Prostate gland (tissue), 2 donors: ENCODE measurements at regions not wholly inside any gene's neighbourhood (a gene's known extent, or its start where the extent isn't known, plus 50 kb on each side); places are given as distances from the start of the nearest gene placed in this dataset.

Experiments
- DNase-seq: peaks from one replicate; pipeline ENCODE4 v3.0.0-alpha.2; 2019; ENCODE audit warnings: low spot score
- H3K27ac ChIP-seq, 2 donors: fragments of 200-600 bp; sonication (generic); 2 replicates each; pipeline ENCODE4 v1.5.1; 2017 to 2019
- H3K27me3 ChIP-seq: fragments of 200-600 bp; sonication (generic); replicated peaks from 2 replicates; pipeline ENCODE4 v1.5.1; 2019; ENCODE audit not compliant: insufficient read depth
- H3K36me3 ChIP-seq, 2 donors: fragments of 200-600 bp; sonication (generic); 1 replicate in 1 of 2; 2 replicates in 1 of 2; pipeline versions ENCODE4 v1.5.1 to v1.8.1; 2017 to 2019
- H3K4me1 ChIP-seq: fragments of 200-600 bp; sonication (generic); replicated peaks from 2 replicates; pipeline ENCODE4 v1.5.1; 2019
- H3K4me3 ChIP-seq, 2 donors: fragments of 200-600 bp; sonication (generic); 2 replicates each; pipeline ENCODE4 v1.5.1; 2017 to 2019
- H3K9me3 ChIP-seq: fragments of 200-600 bp; sonication (generic); 2 replicates; pipeline ENCODE4 v1.5.1; 2017
- POLR2A ChIP-seq: fragments of 450-650 bp; IDR thresholded peaks from one replicate; pipeline ENCODE4 v1.6.1; 2016; ENCODE audit warnings: antibody characterized with exemption, mild to moderate bottlenecking
- POLR2AphosphoS5 ChIP-seq: sonication (generic); formaldehyde crosslinking; IDR thresholded peaks from one replicate; pipeline ENCODE4 v1.6.1; 2017; ENCODE audit warnings: antibody characterized with exemption
- WGBS: methylation state at CpG from one replicate; pipeline ENCODE4 v1.1.5; 2018; 5-methylcytosine and 5-hydroxymethylcytosine counted together
- intact Hi-C: fragments of 100-400 bp; cut with DNase I; formaldehyde crosslinking; loops from one replicate; pipeline ENCODE4 v1.14.2; 2022
- TF ChIP-seq, protein P1 (sequence below), 4 experiments: fragments of 200-600 bp in 2 of 4; fragments of 450-650 bp in 2 of 4; sonication (generic) in 2 of 4; IDR thresholded peaks; 1 replicate in 3 of 4; 2 replicates in 1 of 4; pipeline ENCODE4 v1.5.1; 2016 to 2019; ENCODE audit warnings: antibody characterized with exemption in 4 of 4, mild to moderate bottlenecking in 2 of 4, moderate library complexity in 2 of 4

DNA sequence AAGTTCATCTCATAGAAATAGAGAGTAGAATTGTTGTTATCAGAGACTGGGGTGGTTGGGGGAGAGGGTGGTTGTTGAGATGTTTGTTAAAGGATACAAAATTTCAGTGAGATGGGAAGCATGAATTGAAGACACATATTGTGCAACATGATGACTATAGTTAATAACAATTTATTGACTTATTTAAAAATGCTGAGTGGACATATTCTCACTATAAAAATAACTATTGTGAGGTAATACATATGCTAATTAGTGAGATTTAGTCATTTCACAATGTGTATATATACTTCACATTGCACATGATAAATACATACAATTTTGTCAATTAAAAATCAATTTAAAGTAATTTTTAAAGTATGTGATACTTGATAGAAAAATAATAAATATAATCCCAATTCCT lies 722.5 kb upstream of the CHD1 start:
- TF ChIP-seq, protein P1, sequence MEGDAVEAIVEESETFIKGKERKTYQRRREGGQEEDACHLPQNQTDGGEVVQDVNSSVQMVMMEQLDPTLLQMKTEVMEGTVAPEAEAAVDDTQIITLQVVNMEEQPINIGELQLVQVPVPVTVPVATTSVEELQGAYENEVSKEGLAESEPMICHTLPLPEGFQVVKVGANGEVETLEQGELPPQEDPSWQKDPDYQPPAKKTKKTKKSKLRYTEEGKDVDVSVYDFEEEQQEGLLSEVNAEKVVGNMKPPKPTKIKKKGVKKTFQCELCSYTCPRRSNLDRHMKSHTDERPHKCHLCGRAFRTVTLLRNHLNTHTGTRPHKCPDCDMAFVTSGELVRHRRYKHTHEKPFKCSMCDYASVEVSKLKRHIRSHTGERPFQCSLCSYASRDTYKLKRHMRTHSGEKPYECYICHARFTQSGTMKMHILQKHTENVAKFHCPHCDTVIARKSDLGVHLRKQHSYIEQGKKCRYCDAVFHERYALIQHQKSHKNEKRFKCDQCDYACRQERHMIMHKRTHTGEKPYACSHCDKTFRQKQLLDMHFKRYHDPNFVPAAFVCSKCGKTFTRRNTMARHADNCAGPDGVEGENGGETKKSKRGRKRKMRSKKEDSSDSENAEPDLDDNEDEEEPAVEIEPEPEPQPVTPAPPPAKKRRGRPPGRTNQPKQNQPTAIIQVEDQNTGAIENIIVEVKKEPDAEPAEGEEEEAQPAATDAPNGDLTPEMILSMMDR (IDR thresholded peaks at IDR 0.05): no peak
- TF ChIP-seq POLR2AphosphoS5: no peak
- TF ChIP-seq POLR2A: no peak
- no peaks in the 10 kb centered on the region for H3K9me3 ChIP-seq
- no peaks in the 10 kb centered on the region for H3K27me3 ChIP-seq
- no peaks in the 10 kb centered on the region for H3K4me1 ChIP-seq
- H3K4me3 ChIP-seq: no peak overlapping the region
- H3K27ac ChIP-seq: no peak overlapping the region
- intact Hi-C loops: no loop called here
- H3K36me3 ChIP-seq: no peaks in the 10 kb centered on the region
- DNase-seq: no peak

DNA sequence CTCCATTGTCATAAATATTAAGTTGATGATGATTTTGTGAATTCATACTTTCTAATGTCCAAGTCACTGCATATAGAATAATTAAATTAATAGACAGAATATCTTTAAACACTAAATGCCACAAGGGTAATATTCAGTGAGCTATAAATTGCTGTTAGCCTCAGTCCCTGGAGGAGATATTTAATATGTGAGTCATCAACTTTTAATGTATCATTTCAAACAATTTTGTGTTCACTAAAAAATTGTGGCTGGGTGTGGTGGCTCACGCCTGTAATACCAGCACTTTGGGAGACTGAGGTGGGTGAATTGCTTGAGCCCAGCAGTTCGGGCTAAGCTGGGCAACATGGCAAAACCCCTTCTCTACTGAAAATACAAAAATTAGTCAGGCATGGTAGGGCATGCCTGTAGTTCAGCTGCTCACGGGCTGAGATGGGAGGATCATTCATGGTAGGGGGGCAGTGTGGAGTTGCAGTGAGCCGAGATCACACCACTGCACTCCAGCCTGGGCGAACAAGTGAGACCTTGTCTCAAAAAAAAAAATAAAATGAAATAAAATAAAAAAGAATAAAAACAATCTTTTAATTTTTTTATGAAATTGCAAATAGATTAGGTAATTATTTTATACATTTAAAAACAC lies 717.3 kb upstream of the CHD1 start:
- H3K4me1 ChIP-seq: no peaks in the 10 kb centered on the region
- no peaks in the 10 kb centered on the region for H3K36me3 ChIP-seq
- H3K27me3 ChIP-seq: no peaks in the 10 kb centered on the region
- TF ChIP-seq, protein P1 (IDR thresholded peaks at IDR 0.05): no peak
- no peak for TF ChIP-seq POLR2A
- no peak for DNase-seq
- intact Hi-C loops: no loop called here
- 68% methylated on average over 5 of the region's 5 CpGs for WGBS
- H3K9me3 ChIP-seq: no peaks in the 10 kb centered on the region
- no peak overlapping the region for H3K4me3 ChIP-seq
- H3K27ac ChIP-seq: no peak overlapping the region

DNA sequence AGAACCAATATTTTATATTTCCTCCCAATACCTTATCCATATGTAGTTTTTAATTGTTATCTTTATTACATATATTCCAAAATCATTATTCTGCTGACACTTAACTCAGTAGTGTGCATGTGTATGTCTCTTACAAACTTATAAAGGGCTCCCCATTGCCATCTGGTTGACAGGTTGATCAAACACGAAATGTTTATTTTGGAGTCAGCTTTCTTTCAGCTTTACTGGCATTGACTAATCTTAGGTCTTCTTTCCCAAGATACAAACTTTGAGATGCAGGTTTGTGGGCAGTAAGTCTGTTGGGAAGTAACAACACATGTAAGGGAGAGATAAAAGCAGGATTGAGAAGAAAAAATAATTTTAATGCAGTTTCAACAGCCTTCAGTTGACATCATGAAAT lies 716.0 kb upstream of the CHD1 start:
- intact Hi-C loops: no loop called here
- no peaks in the 10 kb centered on the region for H3K27me3 ChIP-seq
- H3K27ac ChIP-seq: no peak overlapping the region
- H3K4me1 ChIP-seq: no peaks in the 10 kb centered on the region
- H3K36me3 ChIP-seq: no peaks in the 10 kb centered on the region
- no peak for TF ChIP-seq POLR2A
- TF ChIP-seq, protein P1 (IDR thresholded peaks at IDR 0.05): no peak
- no peak for TF ChIP-seq POLR2AphosphoS5
- no peaks in the 10 kb centered on the region for H3K9me3 ChIP-seq
- DNase-seq: no peak
- H3K4me3 ChIP-seq: no peak overlapping the region
- 79% methylated on average over 1 of the region's 1 CpG for WGBS

GRCh38 chr5:99640646-99641045 lies 711.8 kb upstream of the CHD1 start:
- Histone ChIP-seq H3K27me3 (no peaks in the 10 kb centered on the region), H3K4me1 (no peaks in the 10 kb centered on the region), H3K9me3 (no peaks in the 10 kb centered on the region), H3K4me3 (no peak overlapping the region), H3K27ac (no peak overlapping the region), H3K36me3 (no peaks in the 10 kb centered on the region)
- WGBS: 41% methylated on average over 2 of the region's 2 CpGs
- intact Hi-C loops: no loop called here
- TF ChIP-seq, protein P1 (IDR thresholded peaks at IDR 0.05): no peak
- no peak for TF ChIP-seq POLR2A
- no peak for TF ChIP-seq POLR2AphosphoS5
- no peak for DNase-seq

DNA sequence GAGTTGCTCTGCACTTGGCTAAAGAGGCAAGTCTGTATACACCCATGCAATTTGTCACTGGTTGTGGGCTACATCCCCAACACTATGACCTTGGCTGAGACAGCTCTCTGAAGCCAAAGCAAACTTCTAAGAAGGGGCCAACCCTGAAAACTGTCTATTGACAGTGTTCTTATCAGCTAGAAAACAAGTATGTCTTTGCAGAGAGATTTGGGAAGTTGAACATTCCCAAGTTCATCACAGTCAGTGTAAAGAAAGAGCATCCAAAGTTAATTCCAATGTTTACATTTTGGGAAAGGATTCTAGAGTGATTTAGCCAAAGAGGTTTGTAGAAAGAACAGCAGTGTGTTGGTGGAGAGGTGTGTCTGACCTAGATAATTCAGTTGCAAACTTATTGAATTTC lies 711.1 kb upstream of the CHD1 start:
- TF ChIP-seq POLR2A (no peak), POLR2AphosphoS5 (no peak)
- TF ChIP-seq, protein P1 (IDR thresholded peaks at IDR 0.05): no peak
- DNase-seq: no peak
- Histone ChIP-seq H3K9me3 (no peaks in the 10 kb centered on the region), H3K4me3 (no peak overlapping the region), H3K36me3 (no peaks in the 10 kb centered on the region), H3K27me3 (no peaks in the 10 kb centered on the region), H3K27ac (no peak overlapping the region), H3K4me1 (no peaks in the 10 kb centered on the region)
- intact Hi-C loops: no loop called here
